Right lobe of liver (tissue), 6 donors: ENCODE measurements at regions not wholly inside any gene's neighbourhood (a gene's known extent, or its start where the extent isn't known, plus 50 kb on each side); places are given as distances from the start of the nearest gene placed in this dataset.

Source experiments
- ATAC-seq, 4 donors: fragments of 200-7000 bp; cut with Tn5 transposase; one replicate each; pipeline ENCODE4 v1.9.1; 2020; ENCODE audit warnings: mild to moderate bottlenecking in 4 of 4, moderate library complexity in 4 of 4
- DNase-seq, 3 donors: peaks; one replicate each; pipeline ENCODE4 v3.0.0-alpha.2; 2020
- H3K27ac ChIP-seq, 3 donors: fragments of 200-600 bp; one replicate each; pipeline ENCODE4 v1.8.0; 2022
- H3K27me3 ChIP-seq, 2 donors: fragments of 200-600 bp; one replicate each; pipeline ENCODE4 v1.8.0; 2022
- H3K36me3 ChIP-seq, 4 donors: fragments of 200-600 bp; sonication (generic) in 1 of 4; one replicate each; pipeline versions ENCODE4 v1.5.1 to v1.8.0; 2017 to 2022; ENCODE audit warnings: control low read depth in 1 of 4
- H3K4me1 ChIP-seq, 4 donors: fragments of 200-600 bp; sonication (generic) in 1 of 4; one replicate each; pipeline versions ENCODE4 v1.5.1 to v1.8.0; 2017 to 2022; ENCODE audit warnings: control low read depth in 1 of 4
- H3K4me3 ChIP-seq, 3 donors: fragments of 200-600 bp; one replicate each; pipeline ENCODE4 v1.8.0; 2022
- H3K9me3 ChIP-seq, 4 donors: fragments of 200-600 bp; sonication (generic) in 1 of 4; one replicate each; pipeline versions ENCODE4 v1.5.1 to v1.8.0; 2017 to 2022; ENCODE audit warnings: control low read depth in 1 of 4
- POLR2A ChIP-seq: fragments of 450-650 bp; IDR thresholded peaks from one replicate; pipeline ENCODE4 v1.6.1; 2017; ENCODE audit warnings: antibody characterized with exemption, mild to moderate bottlenecking
- whole genome bisulfite sequencing: methylation state at CpG from one replicate; pipeline ENCODE4 v1.1.6; 2018; ENCODE audit warnings: low coverage, low lambda C conversion rate; ENCODE audit not compliant: insufficient coverage; ENCODE audit errors: missing lambda C conversion rate; 5-methylcytosine and 5-hydroxymethylcytosine counted together
- intact Hi-C, 2 donors: fragments of 100-400 bp; cut with DNase I; formaldehyde crosslinking; loops; one replicate each; pipeline versions ENCODE4 v1.11.2 to v1.14.1; 2022
- TF ChIP-seq, protein P1 (sequence below), 4 donors: fragments of 200-600 bp in 3 of 4; fragments of 450-650 bp in 1 of 4; IDR thresholded peaks; one replicate each; pipeline versions ENCODE4 v1.5.1 to v1.8.0; 2016 to 2022; ENCODE audit warnings: antibody characterized with exemption in 4 of 4, mild to moderate bottlenecking in 2 of 4
- donor health status: DM: no; HTN: yes; CAD: no.
- donor health status: DM: no; HTN: no; CAD: no.
- donor health status: DM: no; HTN: no; CAD: no.
- donor health status: DM: no; HTN: yes; CAD: no.
- donor health status: DM: no; HTN: yes; CAD: no.

DNA sequence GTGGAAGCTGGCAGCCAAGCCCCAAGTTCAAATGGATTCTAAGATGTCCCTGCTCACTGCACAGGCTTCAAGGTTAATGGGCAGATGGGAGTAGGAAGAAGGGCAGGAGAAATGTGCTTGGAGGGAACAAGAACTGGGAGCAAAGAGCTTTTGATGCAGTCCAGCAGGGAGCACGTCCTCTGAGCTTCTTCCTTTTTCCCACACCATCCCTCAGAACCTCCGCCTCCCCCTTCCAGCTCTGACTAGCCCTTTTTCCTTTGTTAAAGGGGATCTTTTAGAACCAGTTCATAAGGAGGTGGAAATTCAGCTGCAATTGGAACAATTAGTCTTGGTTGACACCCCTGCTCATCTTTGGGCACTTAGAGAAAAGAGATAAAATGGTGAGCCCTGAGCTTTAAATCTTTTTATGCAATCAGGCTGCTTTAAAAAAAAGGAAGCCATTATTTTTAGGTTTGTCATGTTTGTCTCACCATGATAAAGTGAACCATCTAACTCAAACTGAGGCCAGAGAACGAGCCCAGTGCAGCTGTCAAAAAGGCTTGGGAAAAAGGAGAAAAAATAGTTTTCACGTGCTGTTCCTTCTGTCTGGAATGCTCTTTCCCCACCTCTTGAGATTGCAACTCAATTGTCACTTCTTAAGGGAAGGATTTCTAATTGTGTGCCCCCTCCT lies 135.8 kb upstream of the IL1RAPL2 start:
- intact Hi-C loops: no loop called here
- Histone ChIP-seq H3K4me3 (no peak overlapping the region), H3K4me1 (no peaks in the 10 kb centered on the region), H3K27ac (no peak overlapping the region), H3K9me3 (no peaks in the 10 kb centered on the region), H3K36me3 (no peaks in the 10 kb centered on the region), H3K27me3 (peaks cover 0 to 10% of the 10 kb centered on the region in 2 donors)
- ATAC-seq (no peak), DNase-seq (no peak)
- WGBS: 15% methylated on average over 4 of the region's 4 CpGs
- no peak for TF ChIP-seq POLR2A
- TF ChIP-seq, protein P1, sequence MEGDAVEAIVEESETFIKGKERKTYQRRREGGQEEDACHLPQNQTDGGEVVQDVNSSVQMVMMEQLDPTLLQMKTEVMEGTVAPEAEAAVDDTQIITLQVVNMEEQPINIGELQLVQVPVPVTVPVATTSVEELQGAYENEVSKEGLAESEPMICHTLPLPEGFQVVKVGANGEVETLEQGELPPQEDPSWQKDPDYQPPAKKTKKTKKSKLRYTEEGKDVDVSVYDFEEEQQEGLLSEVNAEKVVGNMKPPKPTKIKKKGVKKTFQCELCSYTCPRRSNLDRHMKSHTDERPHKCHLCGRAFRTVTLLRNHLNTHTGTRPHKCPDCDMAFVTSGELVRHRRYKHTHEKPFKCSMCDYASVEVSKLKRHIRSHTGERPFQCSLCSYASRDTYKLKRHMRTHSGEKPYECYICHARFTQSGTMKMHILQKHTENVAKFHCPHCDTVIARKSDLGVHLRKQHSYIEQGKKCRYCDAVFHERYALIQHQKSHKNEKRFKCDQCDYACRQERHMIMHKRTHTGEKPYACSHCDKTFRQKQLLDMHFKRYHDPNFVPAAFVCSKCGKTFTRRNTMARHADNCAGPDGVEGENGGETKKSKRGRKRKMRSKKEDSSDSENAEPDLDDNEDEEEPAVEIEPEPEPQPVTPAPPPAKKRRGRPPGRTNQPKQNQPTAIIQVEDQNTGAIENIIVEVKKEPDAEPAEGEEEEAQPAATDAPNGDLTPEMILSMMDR (IDR thresholded peaks at IDR 0.05): no peak

DNA sequence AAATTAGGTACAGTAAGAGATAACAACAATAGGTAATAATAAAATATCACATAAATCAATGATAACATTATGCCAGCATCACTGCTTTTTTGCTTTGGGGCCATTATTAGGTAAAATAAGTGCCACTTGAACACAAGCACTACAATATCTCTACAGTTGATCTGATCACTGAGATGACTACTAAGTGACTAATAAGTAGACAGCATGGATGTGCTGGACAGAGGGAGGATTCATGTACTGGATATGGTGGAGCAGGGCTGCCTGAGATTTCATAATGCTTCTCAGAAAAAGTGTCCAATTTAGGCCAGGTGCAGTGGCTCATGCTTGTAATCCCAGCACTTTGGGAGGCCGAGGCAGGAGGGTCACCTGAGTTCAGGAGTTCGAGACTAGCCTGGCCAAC lies 137.8 kb upstream of the IL1RAPL2 start:
- Histone ChIP-seq H3K4me3 (no peak overlapping the region), H3K27me3 (peaks cover 0 to 2% of the 10 kb centered on the region in 2 donors), H3K9me3 (no peaks in the 10 kb centered on the region), H3K36me3 (no peaks in the 10 kb centered on the region), H3K27ac (no peak overlapping the region), H3K4me1 (no peaks in the 10 kb centered on the region)
- DNase-seq (no peak), ATAC-seq (no peak)
- intact Hi-C loops: no loop called here
- TF ChIP-seq, protein P1 (IDR thresholded peaks at IDR 0.05): no peak
- TF ChIP-seq POLR2A: no peak
- 79% methylated on average over 2 of the region's 2 CpGs for WGBS

DNA sequence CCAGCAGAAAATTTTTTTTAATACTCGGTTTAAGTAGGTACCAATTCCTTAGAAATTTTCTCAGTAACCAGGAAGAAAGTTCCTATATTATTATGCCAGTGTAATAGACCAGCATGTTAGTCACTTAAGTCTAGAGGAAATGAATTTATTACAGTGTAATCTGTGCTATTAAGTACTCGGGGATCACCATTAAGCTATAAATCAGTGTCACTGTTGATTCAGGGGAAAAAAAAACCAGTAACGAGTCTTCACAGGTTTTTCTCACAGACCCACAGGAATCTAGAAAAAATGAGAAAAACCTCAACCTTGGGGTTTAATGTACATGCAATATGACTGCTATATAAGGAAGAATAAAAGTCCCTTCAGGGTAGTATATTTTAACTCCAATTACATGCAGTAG lies 138.3 kb upstream of the IL1RAPL2 start:
- Histone ChIP-seq H3K27ac (no peak overlapping the region), H3K4me3 (no peak overlapping the region), H3K36me3 (no peaks in the 10 kb centered on the region), H3K4me1 (no peaks in the 10 kb centered on the region), H3K9me3 (no peaks in the 10 kb centered on the region), H3K27me3 (no peaks in the 10 kb centered on the region)
- intact Hi-C loops: no loop called here
- DNase-seq: no peak
- no peak for ATAC-seq
- 58% methylated on average over 3 of the region's 3 CpGs for WGBS
- TF ChIP-seq, protein P1 (IDR thresholded peaks at IDR 0.05): no peak
- TF ChIP-seq POLR2A: no peak

DNA sequence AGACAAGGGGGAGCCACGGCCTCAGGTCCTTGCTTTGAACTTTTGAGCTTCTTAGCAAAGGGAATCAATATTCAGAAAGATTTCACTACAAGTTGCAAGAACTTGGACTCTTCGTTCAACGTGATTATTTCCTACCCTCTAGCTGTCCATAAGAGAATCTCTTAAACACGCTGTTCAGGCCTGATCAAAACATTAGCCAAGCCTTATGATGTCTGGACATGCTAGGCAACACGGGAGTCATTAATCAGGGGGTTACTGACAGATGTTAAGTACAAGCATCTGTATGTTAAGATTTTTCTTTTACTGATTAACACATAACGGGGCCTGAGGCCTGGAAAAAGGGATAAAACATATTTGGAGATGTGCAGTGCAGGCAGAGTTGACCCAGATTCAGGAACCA lies 138.9 kb upstream of the IL1RAPL2 start:
- no peak for ATAC-seq
- intact Hi-C loops: no loop called here
- DNase-seq: no peak
- no peak overlapping the region for H3K4me3 ChIP-seq
- H3K4me1 ChIP-seq: no peaks in the 10 kb centered on the region
- TF ChIP-seq POLR2A: no peak
- TF ChIP-seq, protein P1 (IDR thresholded peaks at IDR 0.05): no peak
- H3K36me3 ChIP-seq: no peaks in the 10 kb centered on the region
- H3K27ac ChIP-seq: no peak overlapping the region
- H3K27me3 ChIP-seq: no peaks in the 10 kb centered on the region
- WGBS: 44% methylated on average over 6 of the region's 6 CpGs
- H3K9me3 ChIP-seq: no peaks in the 10 kb centered on the region

DNA sequence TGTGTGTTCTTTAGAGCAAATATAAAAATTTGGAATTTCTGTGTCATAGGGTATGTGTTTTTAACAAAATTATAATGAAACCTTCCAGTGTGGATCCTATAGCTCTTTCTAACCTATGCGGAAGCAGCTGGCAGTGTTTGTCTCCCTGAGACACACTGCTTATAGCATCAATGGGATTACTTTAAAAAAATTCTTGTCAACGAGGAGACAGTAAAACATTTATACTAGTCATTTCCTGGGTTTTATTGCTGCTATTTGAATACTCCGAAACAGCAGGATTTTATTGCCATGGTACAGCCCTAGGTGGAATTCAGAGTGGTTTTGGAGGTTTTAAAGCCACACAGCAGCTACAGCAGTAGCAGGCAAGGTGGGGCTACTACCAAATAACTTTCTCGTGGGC lies 145.1 kb upstream of the IL1RAPL2 start:
- ATAC-seq (no peak), DNase-seq (no peak)
- no peaks in the 10 kb centered on the region for H3K4me1 ChIP-seq
- TF ChIP-seq, protein P1 (IDR thresholded peaks at IDR 0.05): no peak
- intact Hi-C loops: no loop called here
- H3K27me3 ChIP-seq: no peaks in the 10 kb centered on the region
- no peaks in the 10 kb centered on the region for H3K36me3 ChIP-seq
- H3K4me3 ChIP-seq: no peak overlapping the region
- no peaks in the 10 kb centered on the region for H3K9me3 ChIP-seq
- no peak overlapping the region for H3K27ac ChIP-seq
- WGBS: 43% methylated on average over 4 of the region's 4 CpGs
